LNCaP clone FGC (cell line): ENCODE measurements at regions not wholly inside any gene's neighbourhood (a gene's known extent, or its start where the extent isn't known, plus 50 kb on each side); places are given as distances from the start of the nearest gene placed in this dataset.

Experiments
- DNase-seq: peaks from one replicate; pipeline ENCODE4 v3.0.0-alpha.2; 2011; ENCODE audit warnings: low read depth
- H3K4me3 ChIP-seq: 2 replicates; pipeline ENCODE4 v1.5.1; 2011; ENCODE audit warnings: mild to moderate bottlenecking, low read depth, low read length, control low read depth
- TF ChIP-seq, protein P1 (sequence below): IDR thresholded peaks from 2 replicates; pipeline ENCODE4 v1.5.1; 2012; ENCODE audit warnings: mild to moderate bottlenecking; ENCODE audit not compliant: control insufficient read depth, insufficient read depth; ENCODE audit errors: extremely low read depth

DNA sequence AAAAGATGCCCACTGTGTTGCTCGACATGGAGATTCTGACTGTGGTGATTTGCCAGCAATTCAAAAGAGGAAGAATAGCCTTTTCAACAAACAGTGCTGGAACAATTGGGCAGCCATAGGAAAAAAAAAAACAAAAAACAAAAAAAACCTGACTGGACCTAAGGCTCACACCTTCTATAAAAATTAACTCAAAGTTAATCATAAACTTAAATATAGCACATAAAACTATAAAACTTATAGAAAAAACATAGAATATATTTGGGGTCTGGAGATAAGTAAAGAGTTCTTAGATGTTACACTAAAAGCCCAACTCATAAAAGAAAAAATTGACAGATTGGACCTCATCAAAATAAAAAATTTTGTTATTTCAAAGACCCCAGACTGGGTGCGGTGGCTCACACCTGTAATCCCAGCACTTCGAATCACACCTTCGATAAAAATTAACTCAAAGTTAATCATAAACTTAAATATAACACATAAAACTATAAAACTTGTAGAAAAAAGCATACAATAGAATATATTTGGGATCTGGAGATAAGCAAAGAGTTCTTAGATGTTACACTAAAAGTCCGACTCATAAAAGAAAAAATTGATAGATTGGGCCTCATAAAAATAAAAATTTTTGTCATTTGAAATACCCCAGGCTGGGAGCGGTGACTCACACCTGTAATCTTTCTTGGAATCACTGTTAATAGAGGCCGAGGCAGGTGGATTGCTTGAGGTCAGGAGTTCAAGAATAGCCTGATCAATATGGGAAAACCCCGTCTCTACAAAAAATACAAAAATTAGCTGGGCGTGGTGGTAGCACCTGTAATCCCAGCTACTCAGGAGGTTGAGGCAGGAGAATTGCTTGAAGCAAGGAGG lies 115.6 kb upstream of the FAM83B start:
- H3K4me3 ChIP-seq: no peak overlapping the region
- DNase-seq: no peak
- TF ChIP-seq, protein P1, sequence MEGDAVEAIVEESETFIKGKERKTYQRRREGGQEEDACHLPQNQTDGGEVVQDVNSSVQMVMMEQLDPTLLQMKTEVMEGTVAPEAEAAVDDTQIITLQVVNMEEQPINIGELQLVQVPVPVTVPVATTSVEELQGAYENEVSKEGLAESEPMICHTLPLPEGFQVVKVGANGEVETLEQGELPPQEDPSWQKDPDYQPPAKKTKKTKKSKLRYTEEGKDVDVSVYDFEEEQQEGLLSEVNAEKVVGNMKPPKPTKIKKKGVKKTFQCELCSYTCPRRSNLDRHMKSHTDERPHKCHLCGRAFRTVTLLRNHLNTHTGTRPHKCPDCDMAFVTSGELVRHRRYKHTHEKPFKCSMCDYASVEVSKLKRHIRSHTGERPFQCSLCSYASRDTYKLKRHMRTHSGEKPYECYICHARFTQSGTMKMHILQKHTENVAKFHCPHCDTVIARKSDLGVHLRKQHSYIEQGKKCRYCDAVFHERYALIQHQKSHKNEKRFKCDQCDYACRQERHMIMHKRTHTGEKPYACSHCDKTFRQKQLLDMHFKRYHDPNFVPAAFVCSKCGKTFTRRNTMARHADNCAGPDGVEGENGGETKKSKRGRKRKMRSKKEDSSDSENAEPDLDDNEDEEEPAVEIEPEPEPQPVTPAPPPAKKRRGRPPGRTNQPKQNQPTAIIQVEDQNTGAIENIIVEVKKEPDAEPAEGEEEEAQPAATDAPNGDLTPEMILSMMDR: no peak

GRCh38 chr6:54737247-54737646 lies 109.3 kb upstream of the FAM83B start:
- DNase-seq: no peak
- no peak overlapping the region for H3K4me3 ChIP-seq
- TF ChIP-seq, protein P1: peak; percentile 37; the same call in 1 of the 2 replicates

GRCh38 chr6:54747955-54748354 lies 98.6 kb upstream of the FAM83B start:
- H3K4me3 ChIP-seq: no peak overlapping the region
- DNase-seq: no peak
- TF ChIP-seq, protein P1: no peak

DNA sequence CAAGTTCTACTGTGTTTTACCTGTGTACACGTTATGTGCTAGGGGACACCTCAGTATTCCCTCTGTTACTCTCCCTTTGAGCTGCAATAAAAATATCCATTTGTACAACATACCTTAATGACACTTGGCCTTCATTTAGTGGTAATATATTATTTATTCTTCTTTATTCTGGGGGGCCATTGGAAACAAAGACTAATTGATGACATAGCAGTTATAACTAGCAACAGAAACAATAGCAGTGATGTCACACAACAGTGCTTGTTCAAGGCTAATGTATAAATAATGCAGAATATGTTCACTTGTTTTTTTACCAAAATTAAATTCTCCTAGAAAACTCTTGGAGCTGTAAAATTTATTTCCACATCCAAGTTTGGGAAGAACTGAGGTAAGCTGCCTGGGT lies 92.2 kb upstream of the FAM83B start:
- no peak overlapping the region for H3K4me3 ChIP-seq
- TF ChIP-seq, protein P1: no peak
- no peak for DNase-seq

- no peak overlapping the region for H3K4me3 ChIP-seq
- no peak for DNase-seq
- TF ChIP-seq, protein P1: no peak
These were observed 88.2 kb upstream of the FAM83B start for GRCh38 chr6:54758340-54758739.

DNA sequence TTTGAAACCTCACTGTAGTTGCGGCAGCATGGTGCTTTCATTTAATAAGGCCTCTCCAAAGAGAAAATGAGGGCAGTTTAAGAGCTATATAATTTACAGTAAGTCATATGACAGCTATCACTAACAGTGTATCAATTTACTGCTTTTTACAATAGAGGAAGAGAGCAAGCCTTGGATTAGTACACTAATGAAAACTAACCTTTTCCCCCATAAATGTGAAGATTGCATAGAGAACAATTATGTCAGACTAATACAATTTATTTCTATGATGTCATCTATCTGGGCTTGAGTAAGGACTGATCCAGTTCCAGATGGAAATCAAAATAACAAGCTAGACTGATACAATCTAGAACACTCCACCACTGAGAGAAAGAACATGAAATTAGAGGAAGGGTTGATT lies 78.1 kb upstream of the FAM83B start:
- TF ChIP-seq, protein P1: no peak
- no peak overlapping the region for H3K4me3 ChIP-seq
- no peak for DNase-seq

- H3K4me3 ChIP-seq: no peak overlapping the region
- TF ChIP-seq, protein P1: no peak
- DNase-seq: no peak
These were observed 76.2 kb upstream of the FAM83B start for GRCh38 chr6:54770328-54770727.
